Mucosa of rectum (tissue), 2 donors: ENCODE measurements at regions not wholly inside any gene's neighbourhood (a gene's known extent, or its start where the extent isn't known, plus 50 kb on each side); places are given as distances from the start of the nearest gene placed in this dataset.

Experiments used
- H3K27ac ChIP-seq, 2 donors: one replicate each; pipeline ENCODE4 v1.7.0; 2013; ENCODE audit warnings: inconsistent platforms in 2 of 2, low read depth in 2 of 2, low read length in 2 of 2
- H3K27me3 ChIP-seq, 2 donors: one replicate each; pipeline ENCODE4 v1.7.0; 2013; ENCODE audit warnings: low read length in 2 of 2; ENCODE audit not compliant: control insufficient read depth in 2 of 2, insufficient read depth in 2 of 2
- H3K36me3 ChIP-seq, 2 donors: one replicate each; pipeline ENCODE4 v1.7.0; 2013; ENCODE audit warnings: low read length in 2 of 2; ENCODE audit not compliant: control insufficient read depth in 2 of 2, insufficient read depth in 2 of 2
- H3K4me1 ChIP-seq, 2 donors: one replicate each; pipeline ENCODE4 v1.7.0; 2013; ENCODE audit warnings: low read length in 2 of 2, mild to moderate bottlenecking in 1 of 2; ENCODE audit not compliant: control insufficient read depth in 2 of 2, insufficient read depth in 2 of 2
- H3K4me3 ChIP-seq, 2 donors: one replicate each; pipeline ENCODE4 v1.7.0; 2013; ENCODE audit warnings: low read length in 2 of 2
- H3K9ac ChIP-seq, 2 donors: one replicate each; pipeline ENCODE4 v1.7.0; 2013; ENCODE audit warnings: low read length in 2 of 2, low read depth in 1 of 2, mild to moderate bottlenecking in 1 of 2
- H3K9me3 ChIP-seq, 2 donors: one replicate each; pipeline ENCODE4 v1.7.0; 2013; ENCODE audit warnings: low read length in 2 of 2; ENCODE audit not compliant: control insufficient read depth in 2 of 2
- donor health status: healthy.
- donor health status: Normal muscosa, but diverticular disease.

GRCh38 chr3:181410870-181411269, 300.9 kb upstream of the SOX2 start:
- H3K4me1 ChIP-seq = no peaks in the 10 kb centered on the region
- no peak overlapping the region for H3K4me3 ChIP-seq
- no peak overlapping the region for H3K27ac ChIP-seq
- no peaks in the 10 kb centered on the region for H3K9me3 ChIP-seq
- H3K9ac ChIP-seq = no peak overlapping the region
- H3K36me3 ChIP-seq = no peaks in the 10 kb centered on the region
- H3K27me3 ChIP-seq = no peaks in the 10 kb centered on the region

- Histone ChIP-seq H3K27ac (peak overlapping the region in 1 of 2 donors; percentile 52), H3K9ac (no peak overlapping the region), H3K9me3 (no peaks in the 10 kb centered on the region), H3K27me3 (no peaks in the 10 kb centered on the region), H3K36me3 (no peaks in the 10 kb centered on the region), H3K4me1 (peaks cover 0 to 30% of the 10 kb centered on the region in 2 donors), H3K4me3 (no peak overlapping the region)
Observed at GRCh38 chr3:181403876-181404660, 307.7 kb upstream of the SOX2 start.

- no peaks in the 10 kb centered on the region for H3K27me3 ChIP-seq
- H3K4me1 ChIP-seq = peaks cover 0 to 30% of the 10 kb centered on the region in 2 donors
- H3K9ac ChIP-seq = no peak overlapping the region
- no peak overlapping the region for H3K4me3 ChIP-seq
- no peaks in the 10 kb centered on the region for H3K36me3 ChIP-seq
- H3K9me3 ChIP-seq = no peaks in the 10 kb centered on the region
- no peak overlapping the region for H3K27ac ChIP-seq
Observed at GRCh38 chr3:181402347-181402746, 309.4 kb upstream of the SOX2 start.

GRCh38 chr3:181384970-181385369, 326.8 kb upstream of the SOX2 start:
- Histone ChIP-seq H3K4me3 (no peak overlapping the region), H3K9me3 (no peaks in the 10 kb centered on the region), H3K4me1 (no peaks in the 10 kb centered on the region), H3K9ac (no peak overlapping the region), H3K27ac (no peak overlapping the region), H3K27me3 (no peaks in the 10 kb centered on the region), H3K36me3 (no peaks in the 10 kb centered on the region)

GRCh38 chr3:181383760-181384159, 328.0 kb upstream of the SOX2 start:
- no peak overlapping the region for H3K27ac ChIP-seq
- no peaks in the 10 kb centered on the region for H3K36me3 ChIP-seq
- H3K9me3 ChIP-seq = no peaks in the 10 kb centered on the region
- no peak overlapping the region for H3K9ac ChIP-seq
- H3K27me3 ChIP-seq = no peaks in the 10 kb centered on the region
- no peaks in the 10 kb centered on the region for H3K4me1 ChIP-seq
- no peak overlapping the region for H3K4me3 ChIP-seq

- Histone ChIP-seq H3K9me3 (no peaks in the 10 kb centered on the region), H3K9ac (no peak overlapping the region), H3K27ac (no peak overlapping the region), H3K4me3 (no peak overlapping the region), H3K36me3 (no peaks in the 10 kb centered on the region), H3K4me1 (no peaks in the 10 kb centered on the region), H3K27me3 (no peaks in the 10 kb centered on the region)
Observed at GRCh38 chr3:181383201-181383600, 328.5 kb upstream of the SOX2 start.

- Histone ChIP-seq H3K9ac (no peak overlapping the region), H3K27me3 (no peaks in the 10 kb centered on the region), H3K4me3 (no peak overlapping the region), H3K36me3 (no peaks in the 10 kb centered on the region), H3K9me3 (no peaks in the 10 kb centered on the region), H3K27ac (no peak overlapping the region), H3K4me1 (no peaks in the 10 kb centered on the region)
Observed at GRCh38 chr3:181382656-181383055, 329.1 kb upstream of the SOX2 start.

- Histone ChIP-seq H3K27me3 (no peaks in the 10 kb centered on the region), H3K4me1 (no peaks in the 10 kb centered on the region), H3K9me3 (no peaks in the 10 kb centered on the region), H3K9ac (no peak overlapping the region), H3K4me3 (no peak overlapping the region), H3K36me3 (no peaks in the 10 kb centered on the region), H3K27ac (no peak overlapping the region)
Observed at GRCh38 chr3:181379278-181379677, 332.4 kb upstream of the SOX2 start.

GRCh38 chr3:181369637-181370036, 342.1 kb upstream of the SOX2 start:
- Histone ChIP-seq H3K27ac (no peak overlapping the region), H3K4me3 (no peak overlapping the region), H3K27me3 (no peaks in the 10 kb centered on the region), H3K4me1 (no peaks in the 10 kb centered on the region), H3K9me3 (no peaks in the 10 kb centered on the region), H3K36me3 (no peaks in the 10 kb centered on the region), H3K9ac (no peak overlapping the region)

- H3K9ac ChIP-seq = no peak overlapping the region
Observed at GRCh38 chr3:181363231-181363630, 348.5 kb upstream of the SOX2 start.

More at GRCh38 chr3:181363231-181363630, 348.5 kb upstream of the SOX2 start:
- Histone ChIP-seq H3K27me3 (no peaks in the 10 kb centered on the region), H3K4me1 (no peaks in the 10 kb centered on the region), H3K9me3 (no peaks in the 10 kb centered on the region), H3K4me3 (no peak overlapping the region), H3K27ac (no peak overlapping the region), H3K36me3 (no peaks in the 10 kb centered on the region)
